Esophagus squamous epithelium (tissue), 4 donors: ENCODE measurements at regions not wholly inside any gene's neighbourhood (a gene's known extent, or its start where the extent isn't known, plus 50 kb on each side); places are given as distances from the start of the nearest gene placed in this dataset.

Experiments
- POLR2A ChIP-seq, 4 donors: fragments of 450-650 bp; IDR thresholded peaks; one replicate each; pipeline ENCODE4 v1.6.1; 2017; ENCODE audit warnings: antibody characterized with exemption in 4 of 4, mild to moderate bottlenecking in 4 of 4, moderate library complexity in 3 of 4
- TF ChIP-seq, protein P1 (sequence below), 6 experiments: fragments of 450-650 bp in 4 of 6; fragments of 200-600 bp in 2 of 6; sonication (generic) in 2 of 6; IDR thresholded peaks; one replicate each; pipeline ENCODE4 v1.5.1; 2016 to 2019; ENCODE audit warnings: antibody characterized with exemption in 6 of 6, mild to moderate bottlenecking in 4 of 6, moderate library complexity in 4 of 6

DNA sequence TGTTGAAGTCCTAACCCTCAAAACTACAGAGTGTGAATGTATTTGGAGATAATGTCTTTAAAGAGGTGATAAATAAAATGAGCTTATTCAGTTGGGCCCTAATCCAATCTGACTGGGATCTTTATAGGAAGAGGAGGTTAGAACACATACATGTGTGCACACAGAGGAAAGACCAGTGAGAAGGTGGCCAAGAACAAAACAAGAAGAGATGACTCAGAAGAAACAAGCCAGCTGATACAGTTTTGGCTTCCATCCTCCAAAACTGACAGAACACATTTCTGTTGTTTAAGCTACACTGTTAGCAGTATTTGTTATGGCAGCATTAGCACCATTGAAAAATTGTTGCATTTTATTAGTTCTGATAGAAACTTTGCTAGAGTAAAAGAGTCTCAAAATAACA lies 609.3 kb upstream of the IMPG1 start:
- no peak for TF ChIP-seq POLR2A (IDR thresholded peaks at IDR 0.05)
- TF ChIP-seq, protein P1, sequence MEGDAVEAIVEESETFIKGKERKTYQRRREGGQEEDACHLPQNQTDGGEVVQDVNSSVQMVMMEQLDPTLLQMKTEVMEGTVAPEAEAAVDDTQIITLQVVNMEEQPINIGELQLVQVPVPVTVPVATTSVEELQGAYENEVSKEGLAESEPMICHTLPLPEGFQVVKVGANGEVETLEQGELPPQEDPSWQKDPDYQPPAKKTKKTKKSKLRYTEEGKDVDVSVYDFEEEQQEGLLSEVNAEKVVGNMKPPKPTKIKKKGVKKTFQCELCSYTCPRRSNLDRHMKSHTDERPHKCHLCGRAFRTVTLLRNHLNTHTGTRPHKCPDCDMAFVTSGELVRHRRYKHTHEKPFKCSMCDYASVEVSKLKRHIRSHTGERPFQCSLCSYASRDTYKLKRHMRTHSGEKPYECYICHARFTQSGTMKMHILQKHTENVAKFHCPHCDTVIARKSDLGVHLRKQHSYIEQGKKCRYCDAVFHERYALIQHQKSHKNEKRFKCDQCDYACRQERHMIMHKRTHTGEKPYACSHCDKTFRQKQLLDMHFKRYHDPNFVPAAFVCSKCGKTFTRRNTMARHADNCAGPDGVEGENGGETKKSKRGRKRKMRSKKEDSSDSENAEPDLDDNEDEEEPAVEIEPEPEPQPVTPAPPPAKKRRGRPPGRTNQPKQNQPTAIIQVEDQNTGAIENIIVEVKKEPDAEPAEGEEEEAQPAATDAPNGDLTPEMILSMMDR (IDR thresholded peaks at IDR 0.05): no peak
